Stimulated activated CD8-positive, alpha-beta memory T cell treated with anti-CD3 and anti-CD28 coated beads, Interleukin-2, amount 100 ng/mL, for 1 hour (primary cell): ENCODE measurements at regions not wholly inside any gene's neighbourhood (a gene's known extent, or its start where the extent isn't known, plus 50 kb on each side); places are given as distances from the start of the nearest gene placed in this dataset.
"Not testable (repeated sequence)": the region's sequence is repeated elsewhere in the genome, so short reads cannot be mapped to it uniquely, and the experiment has no call there.

Experiments used
- DNase-seq, 2 donors: peaks; one replicate each; pipeline ENCODE4 v3.0.0-alpha.2; 2020; ENCODE audit warnings: low read depth in 2 of 2

DNA sequence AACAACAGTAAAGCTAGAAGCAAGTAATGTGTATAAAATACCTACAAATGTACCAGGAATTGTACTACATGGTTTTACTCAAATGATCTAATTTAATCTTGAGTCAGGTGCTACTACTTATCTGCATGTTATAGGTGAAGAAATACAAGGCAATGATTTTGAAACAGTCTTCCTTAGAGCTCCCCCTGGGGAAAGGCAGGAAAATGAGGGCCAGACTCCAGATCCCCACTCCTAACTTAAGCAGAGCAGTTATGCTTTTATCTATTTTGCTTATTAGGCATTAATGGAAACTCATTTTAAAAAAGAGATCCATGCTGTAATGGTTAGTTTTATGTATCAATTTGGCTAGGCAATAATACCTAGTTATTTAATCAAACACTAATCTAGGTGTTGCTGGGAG is 109.3 kb upstream of the CPSF6 start:
- DNase-seq, result no peak

DNA sequence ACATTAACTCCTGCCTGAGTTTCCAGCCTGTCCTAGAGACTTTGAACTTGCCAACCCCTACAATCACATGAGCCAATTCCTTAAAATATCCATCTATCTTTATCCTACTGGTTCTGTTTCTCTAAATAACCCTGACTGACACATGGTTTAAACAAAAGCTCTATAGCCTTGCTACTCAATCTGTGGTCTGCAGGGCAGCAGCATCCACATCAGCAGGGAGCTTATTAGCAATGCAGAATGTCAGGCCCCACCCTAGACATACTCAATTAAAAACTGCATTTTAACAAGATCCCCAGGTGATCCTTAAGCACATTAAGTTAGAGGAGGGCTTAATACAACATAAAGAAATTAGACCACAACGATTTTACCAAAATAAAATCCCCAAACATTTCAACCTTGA is 108.3 kb upstream of the CPSF6 start:
- DNase-seq, result no peak

GRCh38 chr12:69136931-69137613 is 102.3 kb upstream of the CPSF6 start:
- DNase-seq, result no peak

DNA sequence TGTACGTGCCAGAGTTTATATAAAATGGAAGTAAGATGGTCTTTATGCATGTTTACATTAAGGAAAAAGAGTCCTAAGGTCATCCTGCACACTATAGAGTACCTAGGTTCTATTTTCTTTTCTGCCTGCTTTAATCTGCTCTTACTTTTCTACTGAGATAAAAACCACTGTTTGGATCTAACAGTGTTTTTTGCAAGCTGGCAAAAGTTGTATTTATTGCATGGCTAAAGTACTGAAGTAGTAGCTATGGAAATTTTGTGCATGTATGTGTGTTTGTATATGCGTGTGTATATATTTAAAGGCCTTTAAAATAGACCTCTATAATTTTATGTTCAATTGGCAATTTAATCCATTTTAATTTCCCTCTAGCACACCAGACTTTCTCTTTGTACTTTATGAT is 98.3 kb upstream of the CPSF6 start:
- no peak for DNase-seq

GRCh38 chr12:69149270-69149669 is 90.1 kb upstream of the CPSF6 start:
- DNase-seq, result no peak

DNA sequence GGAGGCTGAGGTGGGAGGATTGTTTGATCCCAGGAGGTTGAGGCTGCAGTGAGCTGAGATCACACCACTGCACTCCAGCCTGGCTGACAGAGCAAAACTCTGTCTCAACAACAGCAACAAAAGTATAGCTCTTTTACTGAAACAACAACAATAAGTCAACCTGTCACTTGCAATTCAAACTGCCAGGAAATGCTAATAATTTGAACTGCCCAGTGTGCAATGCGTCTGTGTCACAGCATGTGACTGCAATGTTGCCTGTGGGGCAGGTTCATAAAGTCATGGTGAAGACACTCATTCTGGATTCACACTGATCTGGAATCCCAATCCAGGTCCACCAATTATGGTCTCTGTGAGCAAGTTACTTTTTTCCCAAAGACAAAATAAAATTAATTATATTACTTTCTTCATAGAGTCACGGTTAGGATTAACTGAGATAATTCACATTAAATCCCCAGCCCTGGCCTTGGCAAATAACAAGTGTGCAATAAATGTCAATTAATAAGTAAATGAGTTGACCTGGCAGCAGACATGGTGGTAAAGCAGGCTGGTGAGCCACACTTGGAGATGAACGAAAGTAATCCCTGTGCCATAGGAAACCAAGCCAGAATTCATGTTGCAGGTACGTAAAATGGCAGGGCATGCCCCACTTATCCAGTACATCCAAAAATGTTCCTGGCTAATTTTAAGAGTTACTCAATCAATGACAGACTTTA is 89.1 kb upstream of the CPSF6 start:
- DNase-seq, result no peak

DNA sequence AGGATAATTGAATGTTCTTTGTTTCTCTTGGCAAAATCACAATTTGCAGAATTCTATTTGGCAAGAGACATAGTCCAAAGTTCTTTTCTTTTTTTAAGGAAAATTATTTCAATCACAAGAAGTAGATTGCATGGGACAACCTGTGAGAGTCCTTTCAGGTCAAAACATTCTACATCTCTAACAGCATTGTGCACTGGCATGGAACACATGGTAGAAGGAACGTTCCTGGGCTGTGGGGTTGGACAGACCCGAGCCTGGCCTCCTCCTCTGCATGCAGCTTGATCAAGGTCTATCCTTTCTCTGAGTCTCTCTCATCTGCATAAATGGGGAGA is 88.6 kb upstream of the CPSF6 start:
- no peak for DNase-seq

DNA sequence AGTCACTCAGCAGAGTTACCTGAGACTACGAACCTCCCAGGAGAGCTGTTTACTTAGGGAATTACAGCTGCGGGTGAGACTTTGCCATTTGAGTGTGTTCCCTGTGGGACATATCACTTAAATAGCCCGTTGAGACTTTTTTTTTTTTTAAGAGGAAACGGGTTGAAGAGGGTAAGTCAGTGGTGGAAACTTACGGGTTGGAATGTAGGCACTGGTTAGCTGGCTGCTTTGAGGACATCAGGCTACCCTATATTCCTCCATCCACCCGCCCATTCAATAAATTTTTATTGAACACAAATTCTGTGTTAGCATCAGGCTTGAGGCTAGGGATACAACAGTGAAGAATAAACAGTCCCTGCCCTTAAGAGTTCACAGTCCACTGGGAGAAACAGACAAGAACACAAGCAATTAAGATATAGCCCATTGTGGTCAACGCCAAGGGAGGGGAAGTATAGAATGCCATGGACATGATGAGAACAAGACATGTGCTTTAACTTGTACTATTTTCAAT is 88.1 kb upstream of the CPSF6 start:
- no peak for DNase-seq

DNA sequence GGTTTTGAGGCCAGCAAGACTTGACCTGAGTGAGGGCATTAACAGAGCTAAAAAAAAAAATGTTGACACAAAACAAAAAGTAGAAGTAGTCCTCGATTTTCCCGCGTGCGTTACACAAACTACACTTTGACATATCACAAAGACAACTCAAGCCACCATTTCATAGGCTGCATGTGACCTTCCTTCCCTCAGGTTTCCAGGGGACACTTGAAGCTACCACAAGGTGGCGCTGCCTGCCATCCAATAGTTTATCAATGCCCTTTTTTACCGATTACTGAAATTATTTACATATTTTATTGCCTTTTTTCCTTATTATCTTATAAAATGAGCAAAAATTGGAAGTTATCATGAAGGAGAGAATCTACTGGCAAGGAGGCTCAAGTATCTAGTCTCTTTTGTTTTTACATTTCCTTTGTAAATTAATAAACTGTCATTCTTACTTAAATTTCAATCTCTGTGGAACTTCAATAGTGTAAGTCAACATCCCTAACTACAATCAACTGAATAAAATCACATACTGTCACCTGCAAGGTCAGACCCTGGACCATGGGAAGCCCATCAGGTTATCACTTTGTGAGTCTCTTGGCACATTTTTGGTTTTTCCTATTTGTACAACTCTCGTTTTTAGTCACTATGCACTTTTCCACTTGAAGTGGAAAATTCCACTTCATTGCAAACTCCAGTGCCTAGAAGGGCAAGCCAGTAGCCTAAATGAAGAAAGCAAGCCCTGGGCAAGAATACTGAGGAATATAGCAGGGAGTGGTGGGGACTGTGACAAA is 84.6 kb upstream of the CPSF6 start:
- peak; percentile 59 to 61 for DNase-seq

GRCh38 chr12:69157023-69157655 is 82.2 kb upstream of the CPSF6 start:
- DNase-seq, result peak; percentile 72 to 79

- DNase-seq, result no peak
These were observed 77.5 kb upstream of the CPSF6 start for GRCh38 chr12:69161829-69162228.

DNA sequence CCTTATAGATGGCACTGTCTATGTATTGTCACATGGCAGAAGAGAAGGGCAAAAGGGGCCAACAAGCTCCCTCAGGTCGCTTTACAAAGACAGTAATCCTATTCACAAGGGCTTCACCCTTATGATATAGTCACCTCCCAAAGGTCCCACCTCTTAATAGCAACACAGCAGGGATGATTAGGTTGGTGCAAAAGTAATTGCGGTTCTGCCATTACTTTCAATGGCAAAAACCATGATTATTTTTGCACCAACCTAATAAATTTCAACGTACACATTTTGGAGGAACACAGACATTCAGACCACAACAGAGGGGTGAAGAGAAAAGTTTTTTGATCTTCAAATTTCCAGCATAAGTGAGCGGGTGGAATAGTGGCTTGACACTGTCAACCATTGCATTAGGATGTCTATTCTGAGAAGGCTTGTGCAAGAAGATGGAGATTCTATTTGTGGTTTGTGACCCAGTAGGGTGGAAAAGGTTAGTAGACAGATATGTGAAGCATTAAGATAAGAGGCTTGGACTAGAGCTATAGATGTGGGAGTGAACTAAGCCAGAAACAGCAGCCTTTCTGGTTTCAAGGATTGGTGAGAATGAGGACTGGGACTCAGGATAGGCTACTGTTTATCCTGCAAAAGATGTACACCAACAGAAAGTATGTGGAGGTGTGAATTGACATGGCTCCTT is 75.5 kb upstream of the CPSF6 start:
- DNase-seq, result no peak

DNA sequence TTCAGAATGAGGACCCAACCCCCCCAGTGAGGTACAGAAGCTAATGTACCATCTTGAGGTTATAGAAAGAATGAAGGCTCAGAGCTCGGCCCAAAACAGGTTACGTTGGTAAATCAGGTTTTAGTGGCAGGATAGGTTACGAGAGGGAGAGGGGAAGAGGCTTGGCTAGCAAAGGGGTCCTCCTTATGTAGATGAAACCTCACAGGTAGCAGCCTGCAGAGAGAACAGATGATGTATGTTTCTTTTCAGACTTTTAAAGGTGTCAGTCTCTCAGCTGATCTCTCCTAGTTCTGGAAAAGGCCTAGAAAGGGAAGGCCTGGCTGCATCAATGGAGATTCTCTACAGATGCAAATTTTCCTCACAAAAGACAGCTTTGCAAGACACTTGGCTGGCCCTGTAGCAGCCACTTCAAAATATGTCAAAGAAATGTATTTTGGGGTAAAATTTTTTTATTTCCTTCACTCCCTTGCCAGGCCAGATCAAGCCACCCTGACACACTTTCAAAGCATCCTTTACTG is 71.7 kb upstream of the CPSF6 start:
- no peak for DNase-seq

DNA sequence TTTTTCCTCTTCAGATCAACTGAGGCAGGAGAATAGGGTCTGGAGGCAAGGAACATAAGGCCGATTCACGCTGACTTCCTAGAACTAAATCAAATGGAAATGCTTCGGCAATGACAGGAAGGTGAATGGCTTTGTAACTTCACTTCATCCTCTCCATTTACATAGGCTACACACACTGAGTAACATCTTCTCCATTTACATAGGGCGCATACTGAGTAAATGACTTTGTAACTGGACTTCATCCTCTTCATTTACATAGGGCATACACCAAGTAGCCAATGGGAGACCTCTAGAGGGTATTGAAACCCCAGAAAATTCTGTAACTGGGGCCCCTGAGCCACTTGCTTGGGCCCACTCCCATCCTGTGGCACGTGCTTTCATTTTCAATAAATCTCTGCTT is 71.0 kb upstream of the CPSF6 start:
- DNase-seq, result no peak

DNA sequence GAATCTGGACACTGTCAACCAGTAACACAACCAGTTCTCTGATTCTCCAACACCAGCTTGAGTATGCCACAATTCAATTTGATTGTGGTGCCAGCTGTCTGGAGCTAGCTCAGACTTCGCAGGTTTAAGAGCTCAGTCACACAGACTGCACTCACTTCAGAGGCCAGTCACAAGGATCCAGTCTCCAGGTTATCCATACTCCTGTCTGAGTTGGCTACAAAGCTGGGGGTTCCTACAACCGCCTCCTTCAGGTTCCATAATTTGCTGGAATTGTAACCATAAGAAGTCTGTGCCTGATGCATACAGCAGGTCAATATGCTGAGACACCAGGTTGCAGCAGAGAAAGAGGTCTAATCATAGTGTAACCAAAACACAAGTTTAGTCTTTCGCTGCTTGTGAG is 70.5 kb upstream of the CPSF6 start:
- DNase-seq, result no peak

- DNase-seq, result no peak
These were observed 69.1 kb upstream of the CPSF6 start for GRCh38 chr12:69170293-69170692.

- DNase-seq, result no peak
These were observed 67.5 kb upstream of the CPSF6 start for GRCh38 chr12:69171881-69172280.

- DNase-seq, result no peak
These were observed 66.9 kb upstream of the CPSF6 start for GRCh38 chr12:69172491-69172890.

GRCh38 chr12:69173368-69173767 is 66.0 kb upstream of the CPSF6 start:
- no peak for DNase-seq

- no peak for DNase-seq
These were observed 59.6 kb upstream of the CPSF6 start for GRCh38 chr12:69179786-69180185.

DNA sequence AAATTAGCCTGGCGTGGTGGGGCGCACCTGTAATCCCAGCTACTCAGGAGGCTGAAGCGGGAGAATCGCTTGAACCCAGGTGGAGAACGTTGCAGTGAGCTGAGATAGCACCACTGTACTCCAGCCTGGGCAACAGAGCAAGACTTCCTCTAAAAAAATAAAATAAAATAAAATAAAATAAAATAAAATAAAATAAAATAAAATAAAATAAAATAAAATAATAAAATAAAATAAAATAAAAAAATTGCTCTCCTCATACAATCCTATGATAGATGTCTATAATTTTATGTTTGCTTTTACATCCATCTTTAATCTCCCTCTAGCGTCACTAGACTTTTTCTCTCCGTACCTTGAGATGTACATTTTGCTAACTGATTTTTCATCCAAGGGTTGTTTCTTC is 51.8 kb upstream of the CPSF6 start:
- not testable (repeated sequence) for DNase-seq
